ENCODE measurements at regions not wholly inside any gene's neighbourhood (a gene's known extent, or its start where the extent isn't known, plus 50 kb on each side); places are given as distances from the start of the nearest gene placed in this dataset.
A peak's percentile ranks its signal among the peaks of the same experiment; 100 is the strongest.

- no peak for TF ChIP-seq CTCF (conservative IDR thresholded peaks at IDR 0.05; ENCODE audit: low read depth, low read length)
- no peak for TF ChIP-seq EZH2 (IDR thresholded peaks at IDR 0.05; ENCODE audit: low read length, unreplicated experiment)
- no peak for TF ChIP-seq EZH2phosphoT487 (IDR thresholded peaks at IDR 0.05; ENCODE audit: borderline replicate concordance, low read length)
- no peak for ATAC-seq
- POLR2A ChIA-PET (ENCODE audit: unreplicated experiment) = no interaction called here
These were observed 1656.6 kb upstream of the IGFBP7 start for GRCh38 chr4:58766763-58767162.

GRCh38 chr4:58761563-58761962, 1651.4 kb upstream of the IGFBP7 start:
- peak overlapping the region; percentile 26; the same call in 1 of the 2 replicates for H2AFZ ChIP-seq (ENCODE audit: low read length)
- intact Hi-C loops (cut with micrococcal nuclease) = loop anchor here (5.0 kb wide), 1 partner anchor 46 kb away; no protein-coding TSS in a partner anchor
- H3F3A ChIP-seq (ENCODE audit: low read length, unreplicated experiment) = no peaks in the 10 kb centered on the region
- no peaks in the 10 kb centered on the region for H3K9me2 ChIP-seq (replicated peaks; ENCODE audit: low read length)
- no peaks in the 10 kb centered on the region for H3K9me3 ChIP-seq (ENCODE audit: low read length)
- BruUV-seq (replicated peaks) = no TSS peak
- H3K79me2 ChIP-seq (ENCODE audit: low read length) = no peaks in the 10 kb centered on the region
- H3K4me3 ChIP-seq (ENCODE audit: low read length) = no peak overlapping the region
- H3K27me3 ChIP-seq (ENCODE audit: low read length) = no peaks in the 10 kb centered on the region
- no peaks in the 10 kb centered on the region for H3K36me3 ChIP-seq (ENCODE audit: low read depth, low read length)
- peak overlapping the region; percentile 41 for H3K27ac ChIP-seq (ENCODE audit: low read length)
- H3K9ac ChIP-seq (ENCODE audit: low read length) = no peak overlapping the region
- ATAC-seq = no peak
- CTCF ChIA-PET = no interaction called here
- POLR2A ChIA-PET (ENCODE audit: unreplicated experiment) = no interaction called here
- TF ChIP-seq EZH2 (IDR thresholded peaks at IDR 0.05; ENCODE audit: low read length, unreplicated experiment) (no peak), CTCF (conservative IDR thresholded peaks at IDR 0.05; ENCODE audit: low read depth, low read length) (no peak), EZH2phosphoT487 (IDR thresholded peaks at IDR 0.05; ENCODE audit: borderline replicate concordance, low read length) (no peak)
- H3K4me2 ChIP-seq (ENCODE audit: low read length) = no peak overlapping the region
- no peaks in the 10 kb centered on the region for H4K20me1 ChIP-seq (ENCODE audit: low read length)
- H3K4me1 ChIP-seq (ENCODE audit: insufficient read depth, low read length) = peaks cover 19% of the 10 kb centered on the region
- DNase-seq = no peak

More at GRCh38 chr4:58766763-58767162, 1656.6 kb upstream of the IGFBP7 start:
- H3K27ac ChIP-seq (ENCODE audit: low read length) = no peak overlapping the region
- H4K20me1 ChIP-seq (ENCODE audit: low read length) = no peaks in the 10 kb centered on the region
- no peaks in the 10 kb centered on the region for H3K9me2 ChIP-seq (replicated peaks; ENCODE audit: low read length)
- no TSS peak for BruUV-seq (replicated peaks)
- no peaks in the 10 kb centered on the region for H3F3A ChIP-seq (ENCODE audit: low read length, unreplicated experiment)
- H3K4me2 ChIP-seq (ENCODE audit: low read length) = no peak overlapping the region
- intact Hi-C loops (cut with micrococcal nuclease) = no loop called here
- no peak for DNase-seq
- H3K27me3 ChIP-seq (ENCODE audit: low read length) = no peaks in the 10 kb centered on the region
- no peak overlapping the region for H3K4me3 ChIP-seq (ENCODE audit: low read length)
- peaks cover 17% of the 10 kb centered on the region for H3K4me1 ChIP-seq (ENCODE audit: insufficient read depth, low read length)
- no peaks in the 10 kb centered on the region for H3K79me2 ChIP-seq (ENCODE audit: low read length)
- H3K9ac ChIP-seq (ENCODE audit: low read length) = no peak overlapping the region
- H2AFZ ChIP-seq (ENCODE audit: low read length) = no peak overlapping the region
- H3K9me3 ChIP-seq (ENCODE audit: low read length) = no peaks in the 10 kb centered on the region
- H3K36me3 ChIP-seq (ENCODE audit: low read depth, low read length) = no peaks in the 10 kb centered on the region
- CTCF ChIA-PET = no interaction called here

- no peaks in the 10 kb centered on the region for H3K9me2 ChIP-seq (replicated peaks; ENCODE audit: low read length)
- no peaks in the 10 kb centered on the region for H3K27me3 ChIP-seq (ENCODE audit: low read length)
- H3K4me1 ChIP-seq (ENCODE audit: insufficient read depth, low read length) = peaks cover 19% of the 10 kb centered on the region
- no peak overlapping the region for H3K4me3 ChIP-seq (ENCODE audit: low read length)
- no peaks in the 10 kb centered on the region for H3K79me2 ChIP-seq (ENCODE audit: low read length)
- no peak overlapping the region; the same call in 1 of the 2 replicates for H2AFZ ChIP-seq (ENCODE audit: low read length)
- peak overlapping the region; percentile 41 for H3K27ac ChIP-seq (ENCODE audit: low read length)
- no peaks in the 10 kb centered on the region for H3K36me3 ChIP-seq (ENCODE audit: low read depth, low read length)
- TF ChIP-seq CTCF (conservative IDR thresholded peaks at IDR 0.05; ENCODE audit: low read depth, low read length) = no peak; the same call in none of the 2 replicates
- TF ChIP-seq EZH2phosphoT487 (IDR thresholded peaks at IDR 0.05; ENCODE audit: borderline replicate concordance, low read length) = no peak
- H3K9ac ChIP-seq (ENCODE audit: low read length) = no peak overlapping the region
- H4K20me1 ChIP-seq (ENCODE audit: low read length) = no peaks in the 10 kb centered on the region
- H3K4me2 ChIP-seq (ENCODE audit: low read length) = peak overlapping the region; percentile 23
- POLR2A ChIA-PET (ENCODE audit: unreplicated experiment) = no interaction called here
- CTCF ChIA-PET = interaction anchor here (0.7 kb wide), 1 partner anchor 937 kb away, joined by 4 read pairs; no protein-coding TSS in a partner anchor
- BruUV-seq (replicated peaks) = no TSS peak
- H3F3A ChIP-seq (ENCODE audit: low read length, unreplicated experiment) = no peaks in the 10 kb centered on the region
- peak; percentile 77 for DNase-seq
- H3K9me3 ChIP-seq (ENCODE audit: low read length) = no peaks in the 10 kb centered on the region
- intact Hi-C loops (cut with micrococcal nuclease) = loop anchor here (5.0 kb wide), 1 partner anchor 47 kb away; no protein-coding TSS in a partner anchor
- ATAC-seq = peak; percentile 83
These were observed 1650.6 kb upstream of the IGFBP7 start for GRCh38 chr4:58760737-58761136.

Data from PC-3 (cell line).